Osteoblast (primary cell): ENCODE measurements at regions not wholly inside any gene's neighbourhood (a gene's known extent, or its start where the extent isn't known, plus 50 kb on each side); places are given as distances from the start of the nearest gene placed in this dataset.

Experiments used
- DNase-seq: peaks from one replicate; pipeline ENCODE4 v3.0.0; 2011; ENCODE audit warnings: low spot score, mixed read lengths; ENCODE audit not compliant: insufficient read length; ENCODE audit errors: missing footprints
- H2AFZ ChIP-seq: 2 replicates; pipeline ENCODE4 v1.6.0; 2011; ENCODE audit warnings: mild to moderate bottlenecking, low read length
- H3K27ac ChIP-seq: 2 replicates; pipeline ENCODE4 v1.5.1; 2011; ENCODE audit warnings: mild to moderate bottlenecking, low read depth, low read length, moderate library complexity
- H3K27me3 ChIP-seq: 2 replicates; pipeline ENCODE4 v1.6.0; 2012; ENCODE audit warnings: mild to moderate bottlenecking, control low read depth, inconsistent platforms, low read length, moderate library complexity; ENCODE audit not compliant: insufficient read depth
- H3K36me3 ChIP-seq: 2 replicates; pipeline ENCODE4 v1.5.1; 2011; ENCODE audit warnings: mild to moderate bottlenecking, low read length, control low read depth, moderate library complexity; ENCODE audit not compliant: insufficient read depth
- H3K4me1 ChIP-seq: 2 replicates; pipeline ENCODE4 v1.5.1; 2011; ENCODE audit warnings: mild to moderate bottlenecking, low read length, control low read depth, moderate library complexity; ENCODE audit not compliant: insufficient read depth
- H3K4me2 ChIP-seq: 2 replicates; pipeline ENCODE4 v1.6.0; 2011; ENCODE audit warnings: mild to moderate bottlenecking, low read length; ENCODE audit not compliant: insufficient read depth
- H3K4me3 ChIP-seq: fragments of 200-600 bp; sonication (generic); 3 replicates; pipeline ENCODE4 v1.5.1; 2012; ENCODE audit warnings: mild to moderate bottlenecking, low read length, inconsistent platforms; ENCODE audit not compliant: insufficient read depth
- H3K79me2 ChIP-seq: 2 replicates; pipeline ENCODE4 v1.6.0; 2012; ENCODE audit warnings: mild to moderate bottlenecking, low read length, control low read depth, inconsistent platforms; ENCODE audit not compliant: insufficient read depth
- H3K9me3 ChIP-seq: 2 replicates; pipeline ENCODE4 v1.5.1; 2011; ENCODE audit warnings: low read depth, low read length, control low read depth
- H4K20me1 ChIP-seq: 2 replicates; pipeline ENCODE4 v1.6.0; 2012; ENCODE audit warnings: mild to moderate bottlenecking, low read length, control low read depth; ENCODE audit not compliant: insufficient read depth
- TF ChIP-seq, protein P1 (sequence below): IDR thresholded peaks from 2 replicates; pipeline ENCODE4 v1.5.1; 2011; ENCODE audit warnings: mild to moderate bottlenecking, low read depth, low read length, moderate library complexity; ENCODE audit errors: extremely low read depth

- DNase-seq: no peak
- H3K4me2 ChIP-seq: no peak overlapping the region
- no peak overlapping the region for H3K27ac ChIP-seq
- no peaks in the 10 kb centered on the region for H4K20me1 ChIP-seq
- no peaks in the 10 kb centered on the region for H3K27me3 ChIP-seq
- no peak overlapping the region for H2AFZ ChIP-seq
- no peaks in the 10 kb centered on the region for H3K4me1 ChIP-seq
- H3K36me3 ChIP-seq: no peaks in the 10 kb centered on the region
- no peak overlapping the region for H3K4me3 ChIP-seq
- no peaks in the 10 kb centered on the region for H3K79me2 ChIP-seq
- H3K9me3 ChIP-seq: no peaks in the 10 kb centered on the region
- TF ChIP-seq, protein P1, sequence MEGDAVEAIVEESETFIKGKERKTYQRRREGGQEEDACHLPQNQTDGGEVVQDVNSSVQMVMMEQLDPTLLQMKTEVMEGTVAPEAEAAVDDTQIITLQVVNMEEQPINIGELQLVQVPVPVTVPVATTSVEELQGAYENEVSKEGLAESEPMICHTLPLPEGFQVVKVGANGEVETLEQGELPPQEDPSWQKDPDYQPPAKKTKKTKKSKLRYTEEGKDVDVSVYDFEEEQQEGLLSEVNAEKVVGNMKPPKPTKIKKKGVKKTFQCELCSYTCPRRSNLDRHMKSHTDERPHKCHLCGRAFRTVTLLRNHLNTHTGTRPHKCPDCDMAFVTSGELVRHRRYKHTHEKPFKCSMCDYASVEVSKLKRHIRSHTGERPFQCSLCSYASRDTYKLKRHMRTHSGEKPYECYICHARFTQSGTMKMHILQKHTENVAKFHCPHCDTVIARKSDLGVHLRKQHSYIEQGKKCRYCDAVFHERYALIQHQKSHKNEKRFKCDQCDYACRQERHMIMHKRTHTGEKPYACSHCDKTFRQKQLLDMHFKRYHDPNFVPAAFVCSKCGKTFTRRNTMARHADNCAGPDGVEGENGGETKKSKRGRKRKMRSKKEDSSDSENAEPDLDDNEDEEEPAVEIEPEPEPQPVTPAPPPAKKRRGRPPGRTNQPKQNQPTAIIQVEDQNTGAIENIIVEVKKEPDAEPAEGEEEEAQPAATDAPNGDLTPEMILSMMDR: no peak
Observed at GRCh38 chr2:145166731-145167302, 646.9 kb upstream of the ZEB2 start.

GRCh38 chr2:145161656-145162055, 641.7 kb upstream of the ZEB2 start:
- H3K27ac ChIP-seq: no peak overlapping the region
- H3K79me2 ChIP-seq: no peaks in the 10 kb centered on the region
- H3K4me2 ChIP-seq: no peak overlapping the region
- H3K9me3 ChIP-seq: no peaks in the 10 kb centered on the region
- H3K27me3 ChIP-seq: no peaks in the 10 kb centered on the region
- no peak overlapping the region for H2AFZ ChIP-seq
- DNase-seq: no peak
- TF ChIP-seq, protein P1: no peak
- no peaks in the 10 kb centered on the region for H4K20me1 ChIP-seq
- H3K4me3 ChIP-seq: no peak overlapping the region
- H3K4me1 ChIP-seq: peaks cover 11% of the 10 kb centered on the region
- H3K36me3 ChIP-seq: no peaks in the 10 kb centered on the region

DNA sequence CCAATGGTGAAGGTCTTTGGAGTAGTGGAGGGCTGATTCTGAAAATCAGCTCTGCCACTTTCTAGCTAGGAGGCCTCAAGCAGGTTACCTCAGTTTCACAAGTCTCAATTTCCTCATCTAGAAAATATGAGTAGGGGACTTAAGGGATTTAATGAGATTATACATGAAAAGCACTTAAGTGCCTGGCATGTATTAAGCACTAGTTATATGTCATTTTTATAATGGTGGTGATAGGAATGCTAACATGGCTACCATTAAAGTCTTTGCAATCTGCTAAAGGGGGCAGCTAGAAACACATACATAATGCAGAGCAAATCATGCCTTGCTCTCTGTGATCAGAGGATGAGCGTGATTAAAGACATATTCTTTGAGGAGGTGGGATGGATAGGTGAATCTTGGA, 640.9 kb upstream of the ZEB2 start:
- no peaks in the 10 kb centered on the region for H3K36me3 ChIP-seq
- no peak overlapping the region for H2AFZ ChIP-seq
- no peak overlapping the region for H3K4me2 ChIP-seq
- no peak for DNase-seq
- no peak overlapping the region for H3K4me3 ChIP-seq
- H3K9me3 ChIP-seq: no peaks in the 10 kb centered on the region
- TF ChIP-seq, protein P1: no peak
- peaks cover 11% of the 10 kb centered on the region for H3K4me1 ChIP-seq
- H3K79me2 ChIP-seq: no peaks in the 10 kb centered on the region
- no peaks in the 10 kb centered on the region for H4K20me1 ChIP-seq
- no peak overlapping the region for H3K27ac ChIP-seq
- H3K27me3 ChIP-seq: no peaks in the 10 kb centered on the region

- Histone ChIP-seq H3K36me3 (no peaks in the 10 kb centered on the region), H3K4me3 (no peak overlapping the region), H3K27me3 (no peaks in the 10 kb centered on the region), H3K79me2 (no peaks in the 10 kb centered on the region), H4K20me1 (no peaks in the 10 kb centered on the region), H3K9me3 (no peaks in the 10 kb centered on the region), H3K4me1 (peaks cover 11% of the 10 kb centered on the region), H3K27ac (no peak overlapping the region), H2AFZ (no peak overlapping the region), H3K4me2 (no peak overlapping the region)
- DNase-seq: no peak
- TF ChIP-seq, protein P1: no peak
Observed at GRCh38 chr2:145159676-145160075, 639.8 kb upstream of the ZEB2 start.
